H1 (cell line): ENCODE measurements at regions not wholly inside any gene's neighbourhood (a gene's known extent, or its start where the extent isn't known, plus 50 kb on each side); places are given as distances from the start of the nearest gene placed in this dataset.

Experiments
- CTCF ChIA-PET: fragments of 300-600 bp; sonication (Branson Sonifier 250); formaldehyde crosslinking; loops from one replicate; lab custom pipeline; 2021; ENCODE audit not compliant: partially characterized antibody; lab: Charles Lee
- POLR2A ChIA-PET: fragments of 300-600 bp; sonication (Branson Sonifier 250); formaldehyde crosslinking; loops from one replicate; lab custom pipeline; 2021; ENCODE audit warnings: inconsistent platforms; ENCODE audit not compliant: partially characterized antibody; lab: Charles Lee
- DNase-seq, 2 experiments: peaks; one replicate each; pipeline versions ENCODE4 v3.0.0 to v3.0.0-alpha.2; 2010 to 2022; ENCODE audit warnings: low spot score in 2 of 2, low read depth in 1 of 2, mixed read lengths in 1 of 2
- FAIRE-seq: peaks from 2 replicates; lab custom pipeline; 2011; peaks lifted over from hg19 to GRCh38; lab: Jason Lieb, UNC
- H2AFZ ChIP-seq: 2 replicates; pipeline ENCODE4 v1.8.1; 2012; ENCODE audit warnings: low read length, inconsistent platforms
- H2AK5ac ChIP-seq: 2 replicates; pipeline ENCODE4 v1.6.1; 2013; ENCODE audit warnings: low read depth, low read length
- H2BK120ac ChIP-seq: replicated peaks from 2 replicates; pipeline ENCODE3; 2013; ENCODE audit warnings: low read depth, low read length, inconsistent platforms
- H2BK12ac ChIP-seq: 2 replicates; pipeline ENCODE4 v1.6.1; 2013; ENCODE audit warnings: low read depth, low read length
- H2BK15ac ChIP-seq: 2 replicates; pipeline ENCODE4 v1.6.1; 2013; ENCODE audit warnings: low read length
- H2BK20ac ChIP-seq: 2 replicates; pipeline ENCODE4 v1.6.1; 2013; ENCODE audit warnings: low read length
- H2BK5ac ChIP-seq: 2 replicates; pipeline ENCODE4 v1.6.1; 2013; ENCODE audit warnings: low read depth, low read length
- H3K14ac ChIP-seq: 2 replicates; pipeline ENCODE4 v1.6.1; 2013; ENCODE audit warnings: inconsistent platforms; ENCODE audit not compliant: insufficient read length
- H3K18ac ChIP-seq: 2 replicates; pipeline ENCODE4 v1.6.1; 2013; ENCODE audit warnings: low read length; ENCODE audit errors: extremely low read depth
- H3K23ac ChIP-seq: 2 replicates; pipeline ENCODE4 v1.6.1; 2013; ENCODE audit warnings: inconsistent platforms; ENCODE audit not compliant: insufficient read length
- H3K23me2 ChIP-seq: 2 replicates; pipeline ENCODE4 v1.6.1; 2013; ENCODE audit warnings: low read depth, low read length
- H3K27ac ChIP-seq: 2 replicates; pipeline ENCODE4 v1.6.1; 2011; ENCODE audit warnings: low read depth, low read length, inconsistent platforms
- H3K27me3 ChIP-seq, 4 experiments: replicated peaks in 1 of 4; 1 replicate in 1 of 4; 2 replicates in 3 of 4; pipeline versions ENCODE4 v1.6.1 to v1.8.1; 2011 to 2013; ENCODE audit warnings: low read length in 3 of 4, mild to moderate bottlenecking in 3 of 4, inconsistent platforms in 2 of 4, mixed read lengths in 2 of 4, moderate library complexity in 1 of 4; ENCODE audit not compliant: control insufficient read depth in 3 of 4, insufficient read depth in 3 of 4; ENCODE audit errors: extremely low read depth in 1 of 4
- H3K36me3 ChIP-seq, 4 experiments: 2 replicates each; pipeline versions ENCODE4 v1.6.1 to v1.8.1; 2011 to 2013; ENCODE audit warnings: mild to moderate bottlenecking in 4 of 4, low read length in 3 of 4, moderate library complexity in 2 of 4, control low read depth in 1 of 4, inconsistent platforms in 1 of 4; ENCODE audit not compliant: insufficient read depth in 4 of 4, control insufficient read depth in 2 of 4
- H3K4ac ChIP-seq: replicated peaks from 2 replicates; pipeline ENCODE3; 2013; ENCODE audit warnings: low read length, low read depth, mixed read lengths, inconsistent platforms; ENCODE audit not compliant: insufficient read length
- H3K4me1 ChIP-seq, 4 experiments: replicated peaks in 1 of 4; 1 replicate in 1 of 4; 2 replicates in 3 of 4; pipeline versions ENCODE4 v1.6.1 to v1.8.1; 2011 to 2013; ENCODE audit warnings: low read length in 3 of 4, inconsistent platforms in 2 of 4, mixed read lengths in 1 of 4; ENCODE audit not compliant: insufficient read depth in 4 of 4, control insufficient read depth in 3 of 4
- H3K4me2 ChIP-seq, 2 experiments: 2 replicates each; pipeline versions ENCODE4 v1.6.1 to v1.8.1; 2011 to 2013; ENCODE audit warnings: low read depth in 2 of 2, low read length in 2 of 2, control low read depth in 1 of 2, inconsistent platforms in 1 of 2, mild to moderate bottlenecking in 1 of 2; ENCODE audit not compliant: insufficient read depth in 1 of 2
- H3K4me3 ChIP-seq, 4 experiments: fragments of 200-600, 300-600 bp in 1 of 4; sonication (generic), shearing (Covaris generic), sonication (Bioruptor Twin) in 1 of 4; 2 replicates each; pipeline versions ENCODE4 v1.5.1 to v1.8.1; 2011 to 2016; ENCODE audit warnings: low read length in 4 of 4, low read depth in 3 of 4, control low read depth in 2 of 4, inconsistent platforms in 2 of 4, mild to moderate bottlenecking in 2 of 4, mixed read lengths in 1 of 4, moderate library complexity in 1 of 4; ENCODE audit not compliant: insufficient read depth in 2 of 4; ENCODE audit errors: extremely low read depth in 1 of 4
- H3K56ac ChIP-seq: replicated peaks from 2 replicates; pipeline ENCODE3; 2013; ENCODE audit warnings: low read depth, mild to moderate bottlenecking, mixed read lengths, low read length, inconsistent platforms; ENCODE audit not compliant: insufficient read length
- H3K79me1 ChIP-seq: 2 replicates; pipeline ENCODE4 v1.6.1; 2013; ENCODE audit warnings: low read depth, low read length, control low read depth
- H3K79me2 ChIP-seq, 2 experiments: 2 replicates each; pipeline versions ENCODE4 v1.6.1 to v1.8.1; 2012 to 2013; ENCODE audit warnings: low read length in 2 of 2, mild to moderate bottlenecking in 2 of 2, inconsistent platforms in 1 of 2; ENCODE audit not compliant: insufficient read depth in 2 of 2, control insufficient read depth in 1 of 2
- H3K9ac ChIP-seq, 4 experiments: replicated peaks in 1 of 4; 1 replicate in 1 of 4; 2 replicates in 3 of 4; pipeline versions ENCODE4 v1.6.1 to v1.8.1; 2011 to 2013; ENCODE audit warnings: low read depth in 3 of 4, low read length in 3 of 4, control low read depth in 2 of 4, mild to moderate bottlenecking in 2 of 4, moderate library complexity in 2 of 4, inconsistent platforms in 1 of 4; ENCODE audit errors: extremely low read depth in 1 of 4
- H3K9me3 ChIP-seq, 2 experiments: 2 replicates each; pipeline versions ENCODE4 v1.6.1 to v1.8.1; 2012 to 2013; ENCODE audit warnings: mild to moderate bottlenecking in 2 of 2, moderate library complexity in 2 of 2, control low read depth in 1 of 2, inconsistent platforms in 1 of 2, low read depth in 1 of 2, low read length in 1 of 2, mixed read lengths in 1 of 2; ENCODE audit not compliant: insufficient read depth in 2 of 2
- H4K20me1 ChIP-seq, 2 experiments: replicated peaks in 1 of 2; 2 replicates each; pipeline versions ENCODE3 to v1.8.1; 2011 to 2013; ENCODE audit warnings: inconsistent platforms in 2 of 2, low read length in 2 of 2, mild to moderate bottlenecking in 1 of 2; ENCODE audit not compliant: insufficient read depth in 2 of 2, control insufficient read depth in 1 of 2
- H4K5ac ChIP-seq: 2 replicates; pipeline ENCODE4 v1.6.1; 2013; ENCODE audit warnings: low read length, low read depth, mixed read lengths, inconsistent platforms; ENCODE audit not compliant: insufficient read length
- H4K8ac ChIP-seq: 2 replicates; pipeline ENCODE4 v1.8.0; 2013; ENCODE audit warnings: mild to moderate bottlenecking, moderate library complexity, low read length, inconsistent platforms; ENCODE audit not compliant: insufficient read depth; ENCODE audit errors: extremely low read depth
- H4K91ac ChIP-seq: replicated peaks from 2 replicates; pipeline ENCODE3; 2013; ENCODE audit warnings: low read length, mixed read lengths, inconsistent platforms; ENCODE audit not compliant: insufficient read length
- JUN ChIP-seq: IDR thresholded peaks from 2 replicates; pipeline ENCODE4 v1.6.1; 2011; ENCODE audit warnings: low read depth, mild to moderate bottlenecking, improper control_type of control experiment, low read length
- WGBS, 2 experiments: shearing (Covaris generic) in 1 of 2; methylation state at CpG; one replicate each; pipeline versions ENCODE4 v1.1.6 to v1.1.7; 2013 to 2015; ENCODE audit warnings: low lambda C conversion rate in 2 of 2, mixed read lengths in 2 of 2, inconsistent platforms in 1 of 2, low coverage in 1 of 2, missing lambda C conversion rate in 1 of 2; ENCODE audit not compliant: insufficient replicate concordance in 2 of 2, insufficient coverage in 1 of 2, insufficient read length in 1 of 2; ENCODE audit errors: extremely low coverage in 1 of 2, missing lambda C conversion rate in 1 of 2; 5-methylcytosine and 5-hydroxymethylcytosine counted together

GRCh38 chr16:75916451-75916850, 190.2 kb upstream of the CPHXL start:
- ChIA-PET POLR2A (no interaction called here), CTCF (no interaction called here)
- H3K18ac ChIP-seq, result no peak overlapping the region
- 93% methylated on average over 6 of the region's 6 CpGs; no CpG with 5 or more reads in 1 of the 2 experiments for WGBS, 2 experiments
- peaks cover 0 to 10% (median 4%) of the 10 kb centered on the region in 4 experiments; a peak in 3 of 7 replicates for H3K27me3 ChIP-seq
- H4K8ac ChIP-seq, result no peak overlapping the region
- H2BK5ac ChIP-seq, result no peak overlapping the region
- no peaks in the 10 kb centered on the region for H4K20me1 ChIP-seq
- no peak overlapping the region for H2AFZ ChIP-seq
- H3K4me3 ChIP-seq, result no peak overlapping the region
- no peak overlapping the region for H3K9ac ChIP-seq
- no peak overlapping the region for H3K4me2 ChIP-seq
- no peaks in the 10 kb centered on the region for H3K9me3 ChIP-seq
- no peak overlapping the region for H3K56ac ChIP-seq
- no peak overlapping the region for H2BK120ac ChIP-seq
- no peak overlapping the region for H2BK20ac ChIP-seq
- no peaks in the 10 kb centered on the region for H3K79me1 ChIP-seq
- H3K23me2 ChIP-seq, result no peaks in the 10 kb centered on the region
- H3K27ac ChIP-seq, result no peak overlapping the region
- no peak overlapping the region for H2AK5ac ChIP-seq
- TF ChIP-seq JUN, result no peak
- no peak overlapping the region for H3K23ac ChIP-seq
- H4K5ac ChIP-seq, result no peak overlapping the region
- no peak overlapping the region for H2BK12ac ChIP-seq
- H3K14ac ChIP-seq, result no peak overlapping the region
- no peak overlapping the region for H2BK15ac ChIP-seq
- H3K4me1 ChIP-seq, result peaks cover 0 to 3% (median under 1%) of the 10 kb centered on the region in 4 experiments; a peak in 2 of 7 replicates
- no peak overlapping the region for H3K4ac ChIP-seq
- no peaks in the 10 kb centered on the region for H3K36me3 ChIP-seq
- H4K91ac ChIP-seq, result no peak overlapping the region
- DNase-seq (no peak), FAIRE-seq (no peak)
- H3K79me2 ChIP-seq, result no peaks in the 10 kb centered on the region
